Chondrocyte (in vitro differentiated cells): ENCODE measurements at regions not wholly inside any gene's neighbourhood (a gene's known extent, or its start where the extent isn't known, plus 50 kb on each side); places are given as distances from the start of the nearest gene placed in this dataset.

Source experiments
- DNase-seq: peaks from one replicate; pipeline ENCODE4 v3.0.0; 2021; ENCODE audit warnings: mixed read lengths, low spot score
- H3K27ac Mint-ChIP-seq: one replicate; pipeline ENCODE4 v1.8.0; 2021; ENCODE audit warnings: mild to moderate bottlenecking, moderate library complexity, mixed read lengths; ENCODE audit not compliant: unreplicated experiment
- H3K27me3 Mint-ChIP-seq: 2 replicates; pipeline ENCODE4 v1.8.0; 2021; ENCODE audit warnings: low read depth, mixed read lengths
- H3K36me3 Mint-ChIP-seq: 2 replicates; pipeline ENCODE4 v1.8.0; 2021; ENCODE audit warnings: low read depth, mixed read lengths
- H3K4me1 Mint-ChIP-seq: 2 replicates; pipeline ENCODE4 v1.8.0; 2021; ENCODE audit warnings: low read depth, mild to moderate bottlenecking, mixed read lengths
- H3K4me3 Mint-ChIP-seq: one replicate; pipeline ENCODE4 v1.8.0; 2021; ENCODE audit warnings: mild to moderate bottlenecking, moderate library complexity, mixed read lengths; ENCODE audit not compliant: unreplicated experiment
- H3K9me3 Mint-ChIP-seq: 2 replicates; pipeline ENCODE4 v1.8.0; 2021; ENCODE audit warnings: low read depth, mixed read lengths
- TF ChIP-seq, protein P1 (sequence below): fragments of 200-600 bp; sonication (generic); IDR thresholded peaks from 2 replicates; pipeline ENCODE4 v1.5.0; 2021; ENCODE audit warnings: antibody characterized with exemption, mild to moderate bottlenecking, moderate library complexity

DNA sequence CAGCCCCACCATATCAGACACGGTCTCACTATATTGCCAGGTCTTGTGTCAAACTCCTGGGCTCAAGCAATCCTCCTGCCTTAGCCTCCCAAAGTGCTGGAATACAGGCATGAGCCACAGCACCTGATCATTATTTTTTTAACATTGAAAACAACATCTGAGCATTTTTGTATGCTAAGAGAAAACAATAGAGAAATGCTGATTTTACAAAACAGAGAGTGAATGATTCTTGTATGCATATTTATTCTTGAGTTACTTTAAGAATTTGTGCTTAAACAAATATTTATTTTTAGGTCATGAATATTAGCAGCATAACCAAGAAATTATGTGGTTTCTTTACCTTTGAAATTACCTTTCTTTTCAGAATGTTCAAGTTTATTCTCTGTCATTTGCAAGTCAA is 81.8 kb upstream of the KITLG start:
- Mint-ChIP-seq H3K36me3 (no peaks in the 10 kb centered on the region), H3K27me3 (no peaks in the 10 kb centered on the region), H3K4me3 (no peak overlapping the region), H3K4me1 (no peaks in the 10 kb centered on the region), H3K9me3 (no peaks in the 10 kb centered on the region), H3K27ac (no peak overlapping the region)
- TF ChIP-seq, protein P1, sequence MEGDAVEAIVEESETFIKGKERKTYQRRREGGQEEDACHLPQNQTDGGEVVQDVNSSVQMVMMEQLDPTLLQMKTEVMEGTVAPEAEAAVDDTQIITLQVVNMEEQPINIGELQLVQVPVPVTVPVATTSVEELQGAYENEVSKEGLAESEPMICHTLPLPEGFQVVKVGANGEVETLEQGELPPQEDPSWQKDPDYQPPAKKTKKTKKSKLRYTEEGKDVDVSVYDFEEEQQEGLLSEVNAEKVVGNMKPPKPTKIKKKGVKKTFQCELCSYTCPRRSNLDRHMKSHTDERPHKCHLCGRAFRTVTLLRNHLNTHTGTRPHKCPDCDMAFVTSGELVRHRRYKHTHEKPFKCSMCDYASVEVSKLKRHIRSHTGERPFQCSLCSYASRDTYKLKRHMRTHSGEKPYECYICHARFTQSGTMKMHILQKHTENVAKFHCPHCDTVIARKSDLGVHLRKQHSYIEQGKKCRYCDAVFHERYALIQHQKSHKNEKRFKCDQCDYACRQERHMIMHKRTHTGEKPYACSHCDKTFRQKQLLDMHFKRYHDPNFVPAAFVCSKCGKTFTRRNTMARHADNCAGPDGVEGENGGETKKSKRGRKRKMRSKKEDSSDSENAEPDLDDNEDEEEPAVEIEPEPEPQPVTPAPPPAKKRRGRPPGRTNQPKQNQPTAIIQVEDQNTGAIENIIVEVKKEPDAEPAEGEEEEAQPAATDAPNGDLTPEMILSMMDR: no peak
- DNase-seq: no peak

DNA sequence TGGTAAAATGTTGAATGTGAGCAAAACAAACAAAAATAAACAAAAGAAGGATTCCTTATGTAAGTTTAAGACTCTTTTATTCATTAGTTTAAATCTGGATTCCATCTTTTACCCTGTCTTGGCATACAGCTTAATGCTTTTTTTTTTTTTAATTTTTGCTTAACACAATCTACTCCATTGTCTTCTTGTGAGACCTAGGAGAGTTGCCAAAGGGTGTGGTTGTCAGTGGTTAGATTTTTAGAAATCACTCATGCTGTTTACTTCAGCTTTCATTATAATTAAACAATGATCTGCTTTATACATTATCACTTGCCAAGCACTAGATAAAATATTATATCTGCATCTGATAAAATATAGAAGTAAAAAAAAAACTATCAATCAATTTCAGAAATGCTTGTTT is 77.7 kb upstream of the KITLG start:
- no peak for DNase-seq
- H3K4me1 Mint-ChIP-seq: no peaks in the 10 kb centered on the region

DNA sequence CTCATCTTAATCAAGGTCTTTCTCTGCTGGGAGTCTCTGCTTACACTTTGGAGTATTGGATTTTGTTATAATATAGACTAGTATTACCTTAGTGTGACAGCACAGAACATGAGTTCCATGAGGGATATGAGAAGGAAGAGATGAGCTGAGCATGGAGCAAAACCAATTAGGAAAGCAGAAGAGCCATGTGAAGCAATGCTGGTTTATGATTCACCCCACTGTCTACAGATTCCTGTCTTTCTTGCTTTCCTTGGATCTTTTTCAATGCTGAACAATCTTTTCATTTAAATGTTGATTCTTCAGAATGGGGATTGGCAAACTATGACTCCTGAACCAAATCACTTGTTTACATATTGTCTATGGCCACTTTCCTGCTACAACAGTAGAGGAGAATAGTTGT is 70.4 kb upstream of the KITLG start:
- Mint-ChIP-seq H3K4me1 (no peaks in the 10 kb centered on the region), H3K36me3 (no peaks in the 10 kb centered on the region), H3K27me3 (no peaks in the 10 kb centered on the region), H3K9me3 (no peaks in the 10 kb centered on the region), H3K27ac (no peak overlapping the region), H3K4me3 (no peak overlapping the region)
- no peak for DNase-seq
- TF ChIP-seq, protein P1: no peak

More for the DNA sequence above, 77.7 kb upstream of the KITLG start:
- no peaks in the 10 kb centered on the region for H3K36me3 Mint-ChIP-seq
- no peak overlapping the region for H3K4me3 Mint-ChIP-seq
- H3K27me3 Mint-ChIP-seq: no peaks in the 10 kb centered on the region
- H3K27ac Mint-ChIP-seq: no peak overlapping the region
- no peaks in the 10 kb centered on the region for H3K9me3 Mint-ChIP-seq
- TF ChIP-seq, protein P1: no peak

DNA sequence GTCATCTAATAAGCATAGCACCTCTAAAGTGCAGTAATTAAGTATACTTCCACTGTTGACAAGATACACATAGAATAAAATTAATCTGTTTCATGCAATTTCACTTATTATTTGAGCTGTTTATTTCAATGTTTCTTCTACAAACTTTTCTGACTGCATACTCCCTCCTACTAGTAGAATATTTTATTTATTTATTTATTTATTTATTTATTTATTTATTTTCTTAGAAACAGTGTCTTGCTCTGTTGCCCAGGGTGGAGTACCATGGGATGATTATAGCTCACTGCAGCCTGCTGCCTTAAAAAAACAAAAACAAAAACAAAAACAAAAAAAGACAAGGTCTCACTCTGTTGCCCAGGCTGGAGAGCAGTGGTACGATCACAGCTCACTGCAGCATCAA is 68.4 kb upstream of the KITLG start:
- Mint-ChIP-seq H3K36me3 (no peaks in the 10 kb centered on the region), H3K9me3 (no peaks in the 10 kb centered on the region), H3K27ac (no peak overlapping the region), H3K27me3 (no peaks in the 10 kb centered on the region), H3K4me1 (no peaks in the 10 kb centered on the region), H3K4me3 (no peak overlapping the region)
- no peak for DNase-seq
- TF ChIP-seq, protein P1: no peak

DNA sequence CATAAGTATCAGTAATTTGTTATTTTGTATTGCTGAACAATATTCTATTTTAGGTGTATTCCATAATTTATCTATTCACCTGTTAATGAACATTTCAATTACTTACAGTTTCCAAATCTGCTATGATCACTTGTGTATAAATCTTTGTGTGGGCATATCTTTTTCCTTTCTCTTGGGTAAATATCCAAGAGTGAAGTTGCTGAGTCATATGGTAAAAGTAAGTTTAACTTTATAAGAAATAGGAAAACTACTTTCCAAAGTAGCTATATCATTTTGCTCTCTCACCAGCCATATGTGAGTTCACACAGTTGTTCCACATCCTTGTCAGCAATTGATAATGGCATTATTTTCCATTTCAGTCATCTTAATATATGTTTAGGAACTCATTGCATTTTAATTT is 66.6 kb upstream of the KITLG start:
- H3K27me3 Mint-ChIP-seq: no peaks in the 10 kb centered on the region
- H3K9me3 Mint-ChIP-seq: no peaks in the 10 kb centered on the region
- H3K4me3 Mint-ChIP-seq: no peak overlapping the region
- no peaks in the 10 kb centered on the region for H3K36me3 Mint-ChIP-seq
- H3K27ac Mint-ChIP-seq: no peak overlapping the region
- DNase-seq: no peak
- TF ChIP-seq, protein P1: no peak
- no peaks in the 10 kb centered on the region for H3K4me1 Mint-ChIP-seq
